HG03039 (cell line): ENCODE measurements at regions not wholly inside any gene's neighbourhood (a gene's known extent, or its start where the extent isn't known, plus 50 kb on each side); places are given as distances from the start of the nearest gene placed in this dataset.

Experiments used
- ATAC-seq: cut with Tn5 transposase; IDR thresholded peaks from one replicate; pipeline ENCODE4 v1.9.1; 2021; ENCODE audit warnings: mild to moderate bottlenecking, moderate library complexity; ENCODE audit not compliant: unreplicated experiment

DNA sequence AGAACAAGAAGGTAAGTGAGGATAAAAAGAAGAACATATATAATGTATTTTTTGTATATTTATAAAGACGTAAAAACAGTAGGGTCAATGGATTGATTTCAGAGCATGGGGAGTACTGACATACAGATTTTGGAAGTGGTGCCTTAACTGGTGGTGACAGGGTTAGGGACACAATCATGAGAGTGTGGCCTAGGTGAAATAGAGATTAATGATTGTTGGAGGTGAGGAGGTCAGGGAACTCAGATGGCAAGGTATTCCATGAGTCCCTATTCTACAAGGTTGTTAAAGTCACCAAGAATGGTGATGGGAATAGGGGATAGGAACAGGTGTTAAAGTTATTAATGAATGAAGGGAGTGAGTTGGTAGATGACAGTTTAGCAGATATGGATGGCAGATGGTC, 210.8 kb downstream of the SEMA6A start:
- no peak for ATAC-seq

DNA sequence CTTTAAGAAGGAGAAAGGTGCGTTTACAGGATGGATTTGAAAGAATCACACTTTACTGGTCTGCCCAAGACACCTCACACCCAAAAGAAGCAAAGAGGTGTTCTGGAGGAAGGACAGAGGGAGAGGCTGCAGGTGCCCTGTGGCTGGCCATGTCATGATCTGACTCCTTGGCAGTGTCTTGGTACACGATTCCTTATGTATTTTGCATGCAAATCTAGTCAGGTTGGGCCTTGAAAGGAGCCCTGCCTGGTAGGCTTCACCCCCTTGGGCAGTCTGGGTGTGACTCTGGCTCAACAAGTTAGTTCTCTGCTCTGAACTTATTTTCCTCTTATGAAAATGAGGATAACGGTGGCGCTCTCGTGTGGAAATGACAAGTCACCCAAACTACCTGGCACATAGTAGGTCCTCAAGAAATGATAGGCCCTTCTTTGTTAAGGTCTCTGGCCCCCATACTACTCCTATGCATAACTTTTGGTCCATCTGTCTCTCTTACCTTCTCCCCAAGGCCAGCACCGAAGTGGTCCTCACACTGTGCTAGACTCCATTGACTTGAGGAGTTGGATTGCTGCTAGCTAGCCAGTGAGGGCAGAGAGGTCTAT, 212.5 kb downstream of the SEMA6A start:
- ATAC-seq, result no peak

GRCh38 chr5:116361171-116361967, 213.3 kb downstream of the SEMA6A start:
- no peak for ATAC-seq

GRCh38 chr5:116360008-116360853, 214.4 kb downstream of the SEMA6A start:
- no peak for ATAC-seq

- ATAC-seq, result no peak
Measured at GRCh38 chr5:116359592-116359991, 215.0 kb downstream of the SEMA6A start.

- peak; percentile 99 for ATAC-seq
Measured at GRCh38 chr5:116358911-116359418, 215.7 kb downstream of the SEMA6A start.

DNA sequence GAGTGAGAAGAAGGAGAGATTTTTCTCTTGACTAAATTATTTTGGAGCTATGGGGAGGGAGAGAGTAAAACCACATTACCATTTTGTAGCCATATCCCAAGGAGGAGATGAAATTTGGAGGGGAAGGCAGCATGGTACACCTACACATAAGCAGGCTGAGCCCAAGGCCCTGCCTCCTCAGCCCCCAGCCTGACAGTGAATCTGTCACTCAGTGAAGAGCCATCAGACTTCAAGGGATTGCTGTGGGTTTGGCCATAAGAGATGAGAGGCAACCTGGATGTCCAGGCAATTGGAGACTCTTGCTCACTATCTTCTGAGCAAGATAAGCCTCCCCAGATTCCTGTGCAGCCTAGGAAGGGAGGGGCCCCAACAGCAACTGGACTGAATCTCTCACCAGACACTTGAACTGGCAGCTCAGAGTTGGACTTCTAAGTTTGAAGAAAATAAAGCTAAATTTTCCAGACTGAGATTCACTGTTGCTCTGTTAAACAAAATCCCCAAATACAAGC, 216.6 kb downstream of the SEMA6A start:
- no peak for ATAC-seq

GRCh38 chr5:116355819-116356601, 218.6 kb downstream of the SEMA6A start:
- no peak for ATAC-seq

DNA sequence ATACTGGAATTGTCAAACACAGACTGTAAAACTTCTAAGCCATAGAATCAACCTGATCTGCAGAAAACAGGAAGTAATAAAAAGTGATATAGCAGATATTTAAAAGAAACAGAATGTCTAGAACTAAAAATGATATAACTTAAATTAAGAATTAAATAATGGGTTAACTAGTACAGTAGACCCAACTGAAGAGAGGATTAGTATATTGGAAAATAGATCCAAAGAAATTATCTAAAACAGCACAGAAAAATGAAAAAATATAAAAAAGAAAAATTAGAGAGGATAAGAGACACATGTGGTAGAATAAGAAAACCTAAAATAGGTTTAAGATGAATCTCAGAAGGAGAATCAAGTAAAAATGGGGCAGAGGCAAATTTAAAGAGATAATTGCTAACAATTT, 219.9 kb downstream of the SEMA6A start:
- no peak for ATAC-seq

GRCh38 chr5:116347657-116348056, 227.0 kb downstream of the SEMA6A start:
- ATAC-seq, result no peak

DNA sequence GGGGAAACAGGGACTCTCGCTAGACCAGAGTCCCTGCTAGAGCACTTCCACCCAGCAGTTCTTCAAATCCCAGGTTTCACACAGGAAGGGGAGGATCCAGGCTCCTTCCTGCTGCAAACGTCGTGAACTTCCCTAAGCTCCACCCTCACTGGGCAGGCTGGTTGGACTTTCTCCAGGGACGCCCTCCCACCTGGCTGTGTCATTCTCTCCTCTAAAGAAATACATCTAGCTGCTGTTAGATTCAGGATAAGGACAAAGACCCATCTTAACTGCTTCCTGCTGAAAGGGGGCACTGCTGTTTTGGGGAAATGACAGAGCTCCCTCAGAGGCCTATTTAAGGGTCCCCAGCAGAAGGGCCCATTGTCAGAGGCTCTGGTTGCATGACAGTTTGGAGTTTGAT, 230.7 kb downstream of the SEMA6A start:
- ATAC-seq, result no peak
